Stomach (tissue), 8 donors: ENCODE measurements at regions not wholly inside any gene's neighbourhood (a gene's known extent, or its start where the extent isn't known, plus 50 kb on each side); places are given as distances from the start of the nearest gene placed in this dataset.

ENCODE experiments used
- DNase-seq, 2 donors: peaks; one replicate each; pipeline versions ENCODE4 v3.0.0 to v3.0.0-alpha.2; 2013 to 2019
- H3K27ac ChIP-seq, 5 donors: fragments of 200-600 bp in 4 of 5; sonication (generic) in 4 of 5; one replicate each; pipeline ENCODE4 v1.5.1; 2013 to 2019; ENCODE audit warnings: mild to moderate bottlenecking in 1 of 5, moderate library complexity in 1 of 5
- H3K27me3 ChIP-seq, 3 donors: fragments of 200-600 bp; sonication (generic); one replicate each; pipeline ENCODE4 v1.5.1; 2017 to 2019; ENCODE audit warnings: mixed run types in 1 of 3
- H3K36me3 ChIP-seq, 4 donors: fragments of 200-600 bp; sonication (generic); 1 replicate in 3 of 4; 2 replicates in 1 of 4; pipeline ENCODE4 v1.5.1; 2016 to 2019
- H3K4me1 ChIP-seq, 4 donors: fragments of 200-600 bp; sonication (generic); one replicate each; pipeline ENCODE4 v1.5.1; 2016 to 2019
- H3K4me3 ChIP-seq, 4 donors: fragments of 200-600 bp; sonication (generic) in 3 of 4; one replicate each; pipeline ENCODE4 v1.5.1; 2016 to 2019; ENCODE audit warnings: mild to moderate bottlenecking in 1 of 4
- H3K9me3 ChIP-seq, 4 donors: fragments of 200-600 bp; sonication (generic); one replicate each; pipeline ENCODE4 v1.5.1; 2016 to 2019
- EP300 ChIP-seq: sonication (generic); formaldehyde crosslinking; IDR thresholded peaks from one replicate; pipeline ENCODE4 v1.6.1; 2017; ENCODE audit warnings: antibody characterized with exemption
- POLR2A ChIP-seq, 4 donors: fragments of 450-650 bp; IDR thresholded peaks; one replicate each; pipeline ENCODE4 v1.6.1; 2016; ENCODE audit warnings: antibody characterized with exemption in 4 of 4, control low read depth in 2 of 4, mild to moderate bottlenecking in 1 of 4, moderate library complexity in 1 of 4
- POLR2AphosphoS5 ChIP-seq, 3 donors: sonication (generic); formaldehyde crosslinking; IDR thresholded peaks; one replicate each; pipeline ENCODE4 v1.6.1; 2016; ENCODE audit warnings: antibody characterized with exemption in 3 of 3
- WGBS, 5 donors: extraction: QIAGEN DNeasy Blood & Tissue Kit in 3 of 5; methylation state at CpG; one replicate each; pipeline versions ENCODE4 v1.1.5 to v1.1.7; 2013 to 2018; 5-methylcytosine and 5-hydroxymethylcytosine counted together
- intact Hi-C: fragments of 100-400 bp; cut with DNase I; formaldehyde crosslinking; loops from one replicate; pipeline ENCODE4 v1.15.1; 2023; ENCODE audit warnings: low total_unique reads
- TF ChIP-seq, protein P1 (sequence below), 7 experiments: fragments of 450-650 bp in 4 of 7; fragments of 200-600 bp in 3 of 7; sonication (generic) in 3 of 7; IDR thresholded peaks; one replicate each; pipeline ENCODE4 v1.5.1; 2016 to 2019; ENCODE audit warnings: antibody characterized with exemption in 7 of 7, control low read depth in 2 of 7, mild to moderate bottlenecking in 1 of 7
- donor health status: healthy with polysubstance abuse.
- donor health status: Bipolar disorder and iron deficiency.
- donor health status: healthy.

GRCh38 chr5:111933086-111933485, 176.1 kb upstream of the NREP start:
- peaks cover 0 to 6% (median 0%) of the 10 kb centered on the region in 4 donors for H3K4me1 ChIP-seq
- WGBS, 5 donors = 53 to 69% (median 66%) methylated on average over 2 of the region's 2 CpGs
- DNase-seq = no peak
- TF ChIP-seq POLR2AphosphoS5 (IDR thresholded peaks at IDR 0.05) = no peak
- no peak for TF ChIP-seq POLR2A (IDR thresholded peaks at IDR 0.05)
- no peak for TF ChIP-seq EP300
- TF ChIP-seq, protein P1, sequence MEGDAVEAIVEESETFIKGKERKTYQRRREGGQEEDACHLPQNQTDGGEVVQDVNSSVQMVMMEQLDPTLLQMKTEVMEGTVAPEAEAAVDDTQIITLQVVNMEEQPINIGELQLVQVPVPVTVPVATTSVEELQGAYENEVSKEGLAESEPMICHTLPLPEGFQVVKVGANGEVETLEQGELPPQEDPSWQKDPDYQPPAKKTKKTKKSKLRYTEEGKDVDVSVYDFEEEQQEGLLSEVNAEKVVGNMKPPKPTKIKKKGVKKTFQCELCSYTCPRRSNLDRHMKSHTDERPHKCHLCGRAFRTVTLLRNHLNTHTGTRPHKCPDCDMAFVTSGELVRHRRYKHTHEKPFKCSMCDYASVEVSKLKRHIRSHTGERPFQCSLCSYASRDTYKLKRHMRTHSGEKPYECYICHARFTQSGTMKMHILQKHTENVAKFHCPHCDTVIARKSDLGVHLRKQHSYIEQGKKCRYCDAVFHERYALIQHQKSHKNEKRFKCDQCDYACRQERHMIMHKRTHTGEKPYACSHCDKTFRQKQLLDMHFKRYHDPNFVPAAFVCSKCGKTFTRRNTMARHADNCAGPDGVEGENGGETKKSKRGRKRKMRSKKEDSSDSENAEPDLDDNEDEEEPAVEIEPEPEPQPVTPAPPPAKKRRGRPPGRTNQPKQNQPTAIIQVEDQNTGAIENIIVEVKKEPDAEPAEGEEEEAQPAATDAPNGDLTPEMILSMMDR (IDR thresholded peaks at IDR 0.05) = no peak
- H3K36me3 ChIP-seq = no peaks in the 10 kb centered on the region
- H3K4me3 ChIP-seq = no peak overlapping the region
- H3K27ac ChIP-seq = no peak overlapping the region
- no peaks in the 10 kb centered on the region for H3K27me3 ChIP-seq
- intact Hi-C loops = no loop called here
- H3K9me3 ChIP-seq = no peaks in the 10 kb centered on the region

GRCh38 chr5:111932628-111933027, 175.6 kb upstream of the NREP start:
- TF ChIP-seq EP300 = no peak
- no peak for TF ChIP-seq POLR2A (IDR thresholded peaks at IDR 0.05)
- TF ChIP-seq, protein P1 (IDR thresholded peaks at IDR 0.05) = no peak
- TF ChIP-seq POLR2AphosphoS5 (IDR thresholded peaks at IDR 0.05) = no peak
- Histone ChIP-seq H3K27me3 (no peaks in the 10 kb centered on the region), H3K4me3 (no peak overlapping the region), H3K9me3 (no peaks in the 10 kb centered on the region), H3K36me3 (no peaks in the 10 kb centered on the region), H3K27ac (no peak overlapping the region), H3K4me1 (peaks cover 0 to 6% (median 0%) of the 10 kb centered on the region in 4 donors)
- intact Hi-C loops = no loop called here
- peak in 1 of 2 donors; percentile 20 for DNase-seq
- WGBS, 5 donors = 60 to 78% (median 66%) methylated on average over 5 of the region's 5 CpGs

DNA sequence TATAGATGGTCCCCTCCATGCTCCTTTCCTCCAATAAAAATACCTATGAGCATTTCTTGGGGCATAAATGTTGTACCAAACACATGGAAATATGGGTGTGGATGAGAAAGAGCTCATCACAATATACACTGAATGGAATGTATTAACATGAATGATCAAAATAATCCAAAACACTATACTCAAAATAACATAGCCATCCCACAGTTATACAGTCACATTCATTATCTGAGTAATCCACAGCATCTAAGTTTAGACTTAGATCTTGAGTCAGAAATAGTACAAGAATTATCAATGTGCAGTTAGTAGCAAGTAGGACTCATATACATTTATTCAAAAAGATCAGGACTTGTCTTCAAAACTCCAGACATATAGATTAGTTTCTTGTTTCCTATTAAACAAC, 175.2 kb upstream of the NREP start:
- no peak for DNase-seq
- H3K27me3 ChIP-seq = no peaks in the 10 kb centered on the region
- no peaks in the 10 kb centered on the region for H3K9me3 ChIP-seq
- H3K4me3 ChIP-seq = no peak overlapping the region
- intact Hi-C loops = no loop called here
- no peak overlapping the region for H3K27ac ChIP-seq
- TF ChIP-seq POLR2A (IDR thresholded peaks at IDR 0.05) = no peak
- no peak for TF ChIP-seq EP300
- no peak for TF ChIP-seq POLR2AphosphoS5 (IDR thresholded peaks at IDR 0.05)
- TF ChIP-seq, protein P1 (IDR thresholded peaks at IDR 0.05) = no peak
- peaks cover 0 to 6% (median 0%) of the 10 kb centered on the region in 4 donors for H3K4me1 ChIP-seq
- H3K36me3 ChIP-seq = no peaks in the 10 kb centered on the region

DNA sequence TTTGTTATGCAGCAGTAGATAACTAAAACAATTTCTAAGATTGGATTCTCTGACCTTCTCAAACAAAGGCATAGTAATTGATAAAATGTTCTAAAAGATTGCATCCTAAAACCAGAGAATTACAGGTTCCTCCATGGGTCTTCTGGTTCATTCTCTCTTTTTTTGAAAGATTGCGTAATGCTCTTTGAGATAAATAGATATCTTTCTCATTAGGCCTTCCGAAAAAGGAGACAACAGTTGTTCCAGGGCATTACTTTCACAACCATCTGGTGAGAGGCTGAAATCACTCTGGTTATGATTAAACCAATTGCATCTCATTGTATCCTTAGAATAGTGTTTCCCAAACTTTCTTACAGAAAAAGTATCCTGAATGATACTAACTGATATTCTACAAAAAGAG, 174.7 kb upstream of the NREP start:
- Histone ChIP-seq H3K27ac (no peak overlapping the region), H3K27me3 (no peaks in the 10 kb centered on the region), H3K9me3 (no peaks in the 10 kb centered on the region), H3K36me3 (no peaks in the 10 kb centered on the region), H3K4me1 (peaks cover 0 to 6% (median 0%) of the 10 kb centered on the region in 4 donors), H3K4me3 (no peak overlapping the region)
- intact Hi-C loops = no loop called here
- WGBS, 5 donors = 79 to 97% (median 89%) methylated on average over 2 of the region's 2 CpGs
- no peak for TF ChIP-seq POLR2A (IDR thresholded peaks at IDR 0.05)
- TF ChIP-seq POLR2AphosphoS5 (IDR thresholded peaks at IDR 0.05) = no peak
- TF ChIP-seq, protein P1 (IDR thresholded peaks at IDR 0.05) = no peak
- no peak for TF ChIP-seq EP300
- no peak for DNase-seq
